ENCODE measurements at regions not wholly inside any gene's neighbourhood (a gene's known extent, or its start where the extent isn't known, plus 50 kb on each side); places are given as distances from the start of the nearest gene placed in this dataset.

GRCh38 chr6:81331526-81331925 lies 421.0 kb downstream of the TENT5A start:
- TF ChIP-seq EZH2 (IDR thresholded peaks at IDR 0.05; ENCODE audit: insufficient read depth, poor library complexity, severe bottlenecking): no peak
- peak; percentile 65; the same call in 1 of the 2 replicates for TF ChIP-seq EZH2phosphoT487 (IDR thresholded peaks at IDR 0.05; ENCODE audit: insufficient read depth, low read depth)

All from GM23248 (cell line).